ENCODE measurements at regions not wholly inside any gene's neighbourhood (a gene's known extent, or its start where the extent isn't known, plus 50 kb on each side); places are given as distances from the start of the nearest gene placed in this dataset.

DNA sequence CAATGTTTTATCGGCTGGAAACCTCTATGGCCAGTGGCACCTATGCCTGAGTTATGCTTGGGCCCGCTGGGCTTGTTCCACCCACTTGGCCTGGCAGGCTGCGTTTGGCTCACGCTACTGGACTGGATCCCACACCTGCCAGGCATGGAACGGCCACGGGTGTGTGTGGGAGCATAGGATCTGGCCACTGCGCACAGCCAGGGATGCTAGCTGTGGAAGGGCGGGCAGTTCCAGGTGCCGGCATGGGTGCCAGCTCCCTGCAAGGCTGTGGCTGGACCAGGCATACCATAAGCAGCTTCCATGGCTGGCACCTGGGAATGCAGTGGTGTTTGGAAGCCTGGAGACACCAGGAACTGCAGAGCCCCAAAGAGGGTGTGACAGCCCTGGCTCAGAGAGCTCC, 1063.9 kb upstream of the ACO1 start:
- TF ChIP-seq CTCF (IDR thresholded peaks at IDR 0.05; ENCODE audit: low read length) (no peak), EZH2 (optimal IDR thresholded peaks at IDR 0.05; ENCODE audit: low read depth, low read length) (no peak)
